Right renal cortex interstitium (tissue), 3 donors: ENCODE measurements at regions not wholly inside any gene's neighbourhood (a gene's known extent, or its start where the extent isn't known, plus 50 kb on each side); places are given as distances from the start of the nearest gene placed in this dataset.
A peak's percentile ranks its signal among the peaks of the same experiment; 100 is the strongest.
"Not testable (repeated sequence)": the region's sequence is repeated elsewhere in the genome, so short reads cannot be mapped to it uniquely, and the experiment has no call there.

Experiments used
- DNase-seq, 3 donors: peaks; one replicate each; pipeline ENCODE4 v3.0.0-alpha.2; 2013; ENCODE audit warnings: low read depth in 3 of 3, low spot score in 2 of 3

- no peak for DNase-seq
These were observed 173.6 kb downstream of the RPS24 start for GRCh38 chr10:78207216-78207615.

GRCh38 chr10:78207776-78208175 lies 174.1 kb downstream of the RPS24 start:
- DNase-seq: no peak

- DNase-seq: no peak
These were observed 176.3 kb downstream of the RPS24 start for GRCh38 chr10:78209970-78210369.

DNA sequence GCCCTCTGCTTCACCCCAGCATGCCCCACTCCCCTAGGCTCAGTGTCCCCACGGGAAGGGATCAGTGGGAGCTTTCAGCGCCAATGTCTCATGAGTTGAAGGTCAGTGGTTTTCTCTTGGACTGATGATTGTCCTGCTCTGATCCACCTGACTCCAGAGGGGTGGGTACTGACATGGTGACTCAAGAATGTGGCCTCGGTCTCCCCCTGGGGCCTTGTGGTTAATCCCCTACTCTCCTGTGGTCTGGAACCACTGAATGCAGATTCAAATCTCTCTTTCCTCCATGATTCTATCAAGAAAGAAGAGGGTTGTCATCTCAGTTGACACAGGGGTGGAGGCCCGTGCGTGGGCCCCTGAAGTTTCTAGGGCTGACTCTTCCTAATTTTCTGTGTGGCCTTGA lies 176.9 kb downstream of the RPS24 start:
- no peak for DNase-seq

GRCh38 chr10:78210976-78211375 lies 177.3 kb downstream of the RPS24 start:
- DNase-seq: no peak

DNA sequence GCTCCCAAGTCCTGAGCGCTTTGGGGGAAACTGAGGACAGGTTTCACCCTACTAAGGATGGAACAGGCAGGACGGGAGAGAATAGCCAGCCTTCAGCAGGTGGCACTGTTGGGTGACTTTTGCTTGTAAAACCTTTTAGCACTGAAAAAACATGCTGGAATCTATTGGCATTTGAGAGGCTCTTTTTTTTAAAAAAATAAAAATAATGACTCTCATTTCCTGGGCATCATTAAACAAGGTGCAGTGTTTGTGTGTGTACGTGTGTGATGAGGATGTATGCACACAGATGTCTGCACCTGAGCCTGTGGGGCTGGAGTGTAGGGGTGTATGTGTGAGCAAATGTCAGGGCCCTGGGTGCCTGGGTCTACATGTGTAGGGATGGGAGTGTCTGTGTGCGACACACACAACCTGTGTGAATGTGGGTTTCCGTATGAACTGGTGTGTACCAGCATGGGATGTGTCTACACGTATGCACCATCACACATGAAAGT lies 177.9 kb downstream of the RPS24 start:
- no peak for DNase-seq

DNA sequence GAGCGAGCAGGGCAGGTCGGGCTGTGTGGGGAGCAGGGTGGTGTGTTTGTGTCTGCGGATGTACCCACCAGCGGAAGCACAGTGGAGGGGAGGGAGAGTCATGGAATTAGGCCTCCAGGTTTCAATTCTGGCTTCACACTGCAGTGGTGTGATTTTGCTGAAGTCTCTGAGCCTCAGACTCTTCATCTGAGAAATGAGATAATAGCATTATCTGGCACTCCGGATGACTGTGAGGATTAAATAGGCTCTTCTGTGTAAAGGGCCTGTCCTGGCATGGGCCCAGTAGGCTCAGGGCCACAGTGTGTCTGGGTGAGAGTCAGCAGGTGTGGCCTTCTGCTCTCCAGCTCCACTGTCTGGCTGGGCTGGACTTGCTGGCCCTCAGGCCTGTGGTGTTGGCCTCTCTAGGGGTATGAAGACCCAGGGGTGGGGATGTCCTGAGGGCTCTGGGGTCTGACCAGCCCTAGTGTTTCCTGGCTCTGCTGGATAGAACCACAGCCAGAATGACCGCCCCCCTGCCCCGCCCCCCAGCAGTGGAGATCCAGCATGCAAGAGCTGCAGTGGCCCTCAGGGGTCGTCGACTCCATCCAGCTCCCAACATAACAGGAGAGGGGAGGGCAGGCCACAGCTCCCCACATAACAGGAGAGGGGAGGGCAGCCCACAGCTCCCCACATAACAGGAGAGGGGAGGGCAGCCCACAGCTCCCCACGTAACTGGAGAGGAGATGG lies 178.6 kb downstream of the RPS24 start:
- no peak for DNase-seq

DNA sequence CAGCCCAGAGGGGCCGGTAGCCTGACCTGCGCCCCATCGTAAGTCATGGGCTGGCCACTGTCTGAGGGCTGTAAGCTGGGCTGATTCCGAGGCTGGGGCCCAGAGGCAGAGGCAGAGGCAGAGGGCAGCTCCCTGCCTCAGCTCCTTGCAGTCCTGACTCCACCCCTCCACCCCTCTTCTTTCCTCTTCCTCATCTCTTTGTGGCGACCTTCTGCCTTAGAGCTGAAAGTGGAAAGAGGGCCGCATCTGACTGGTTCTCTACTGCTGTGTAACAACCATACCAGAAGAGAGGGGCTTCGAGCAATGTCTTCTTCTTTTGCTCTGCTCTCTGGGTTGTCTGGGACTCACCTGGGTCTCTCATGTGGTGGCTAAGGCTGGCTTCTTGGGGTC lies 179.1 kb downstream of the RPS24 start:
- DNase-seq: no peak

DNA sequence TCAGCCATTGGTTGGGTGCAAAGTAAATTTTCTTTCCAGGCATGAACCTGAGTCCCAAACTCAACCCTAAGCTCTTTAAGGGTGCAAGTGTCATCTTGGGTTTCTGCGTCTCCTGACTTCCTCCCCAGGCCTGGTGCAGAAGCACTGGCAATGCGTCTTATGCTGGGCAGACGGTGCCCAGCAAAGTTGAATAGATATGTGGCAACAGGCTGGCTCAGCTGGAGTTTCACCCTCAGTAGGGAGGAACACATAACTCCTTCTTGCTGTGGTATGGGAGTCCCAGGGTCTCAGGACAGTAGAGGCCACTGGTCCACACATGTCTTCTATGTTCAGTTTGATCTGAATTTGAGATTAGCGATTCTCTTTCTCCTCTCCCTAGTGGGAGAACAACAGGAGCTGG lies 181.3 kb downstream of the RPS24 start:
- no peak for DNase-seq

DNA sequence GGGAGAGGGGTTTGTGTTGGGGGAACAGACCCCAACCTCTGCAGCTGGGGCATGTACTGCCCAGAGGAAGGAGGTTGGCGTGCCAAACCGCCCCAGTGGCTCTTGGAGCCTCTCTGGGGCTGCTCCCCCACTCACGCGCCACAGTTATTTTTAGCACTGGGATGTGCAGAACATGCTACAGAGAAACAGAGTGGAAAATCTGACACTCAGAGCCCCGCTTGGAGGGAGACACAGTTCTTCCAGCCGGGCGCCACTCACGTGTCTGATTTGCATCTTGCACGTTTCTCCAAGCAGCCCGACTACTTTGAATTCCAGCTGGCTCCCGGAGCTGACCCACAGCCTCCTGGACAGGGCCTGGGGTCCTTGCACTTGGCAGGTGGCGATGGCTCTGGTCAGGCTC lies 182.0 kb downstream of the RPS24 start:
- DNase-seq: peak; percentile 38 to 58 (median 45)

DNA sequence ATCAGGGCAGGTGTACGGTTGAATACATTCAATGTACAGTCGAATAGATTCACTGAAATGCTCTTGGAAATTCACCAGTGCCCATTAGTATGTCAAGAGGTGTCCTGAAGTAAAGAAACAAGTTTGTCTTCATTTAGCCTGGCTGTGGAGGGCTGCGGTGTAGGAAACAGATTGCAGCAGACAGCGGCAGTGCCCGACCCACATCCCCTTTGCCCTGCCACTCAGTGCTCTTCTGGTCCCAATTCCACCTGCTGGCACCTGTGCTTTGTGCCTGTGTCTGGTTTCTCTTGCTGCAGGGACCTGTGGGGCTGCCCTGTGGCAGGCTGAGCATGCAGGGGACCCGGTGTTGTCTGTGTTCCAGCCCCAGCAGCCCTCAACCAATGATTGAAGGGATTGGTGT lies 183.7 kb downstream of the RPS24 start:
- DNase-seq: no peak

DNA sequence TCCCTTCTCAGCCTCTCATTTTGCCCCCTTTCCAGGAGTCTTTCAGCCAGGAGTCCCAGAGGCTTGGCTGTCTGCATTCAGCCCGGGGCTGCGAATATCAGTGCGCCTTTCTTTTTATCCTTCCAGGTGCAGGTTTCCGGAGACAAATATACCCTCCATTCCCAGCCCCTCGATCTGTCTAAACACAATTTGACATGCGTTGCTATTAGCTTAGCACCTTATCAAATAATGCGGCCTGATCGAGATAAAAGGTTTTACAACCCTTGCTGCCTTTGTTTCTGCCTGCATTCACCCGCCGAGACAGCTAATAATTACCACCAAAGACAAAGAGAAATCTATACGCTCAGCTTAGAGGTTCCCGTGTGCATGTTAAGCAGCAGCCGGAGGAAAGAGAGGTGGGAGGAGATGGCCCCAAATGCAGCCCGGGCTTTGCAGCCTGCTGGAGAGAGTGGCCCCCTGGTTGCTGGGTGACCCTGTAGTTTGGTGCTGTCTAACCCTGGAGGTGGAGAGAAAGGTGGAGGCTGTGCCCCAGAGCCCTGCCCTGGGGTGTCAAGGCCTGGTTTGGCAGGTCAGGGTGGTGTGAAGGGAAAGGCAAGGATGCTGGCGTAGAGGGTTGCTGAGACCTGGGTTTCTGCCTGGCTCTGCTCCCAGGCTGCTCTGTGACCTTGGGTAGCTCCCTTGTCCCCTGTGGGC lies 185.3 kb downstream of the RPS24 start:
- no peak for DNase-seq

- DNase-seq: not testable (repeated sequence)
These were observed 185.9 kb downstream of the RPS24 start for GRCh38 chr10:78219568-78219967.

- DNase-seq: no peak
These were observed 187.1 kb downstream of the RPS24 start for GRCh38 chr10:78220781-78221180.

- DNase-seq: no peak
These were observed 188.6 kb downstream of the RPS24 start for GRCh38 chr10:78222096-78222790.

DNA sequence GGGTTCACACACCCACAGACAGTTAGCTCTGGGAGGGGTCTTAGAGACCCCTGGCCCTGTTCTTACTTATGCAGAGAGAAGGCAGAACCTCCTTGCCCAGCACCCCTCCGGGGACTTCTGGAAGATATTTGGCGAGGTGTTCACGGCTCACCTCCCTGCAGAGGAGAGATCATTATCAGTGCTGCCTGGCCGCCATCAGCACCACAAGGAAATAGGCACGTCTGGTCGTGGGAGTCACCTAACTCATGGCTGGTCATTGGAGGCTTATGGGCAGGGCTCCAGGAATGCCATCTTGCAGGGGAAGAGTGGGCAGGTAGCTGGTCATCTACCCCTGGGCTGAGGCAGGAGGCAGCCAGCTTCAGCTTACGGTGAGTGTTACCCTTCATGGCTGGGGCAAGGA lies 189.4 kb downstream of the RPS24 start:
- no peak for DNase-seq

GRCh38 chr10:78224602-78225001 lies 190.9 kb downstream of the RPS24 start:
- DNase-seq: no peak

GRCh38 chr10:78225594-78225993 lies 191.9 kb downstream of the RPS24 start:
- DNase-seq: peak in 1 of 3 donors; percentile 60

DNA sequence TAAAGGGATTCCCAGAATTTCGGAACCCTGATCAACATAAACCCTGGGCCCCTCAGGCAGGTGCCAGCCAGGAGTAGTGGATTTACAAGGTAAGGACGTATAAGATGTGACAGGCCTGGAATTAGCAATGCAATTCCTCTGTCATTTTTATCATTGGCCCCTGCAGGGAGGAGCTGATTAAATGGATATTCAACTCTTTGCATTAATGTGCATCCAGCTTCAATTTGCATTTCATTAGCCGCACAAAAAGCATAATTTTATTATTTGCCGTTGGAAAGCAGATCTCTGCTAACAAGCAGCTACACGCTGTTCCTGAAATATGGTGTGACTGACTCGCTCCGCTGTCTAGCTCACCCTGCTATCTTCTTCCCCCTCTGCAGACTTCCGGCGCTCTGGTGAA lies 195.8 kb downstream of the RPS24 start:
- no peak for DNase-seq

GRCh38 chr10:78229950-78230675 lies 196.4 kb downstream of the RPS24 start:
- no peak for DNase-seq

- DNase-seq: no peak
These were observed 197.7 kb downstream of the RPS24 start for GRCh38 chr10:78231327-78231726.
